Epithelial cell of prostate (primary cell): ENCODE measurements at regions not wholly inside any gene's neighbourhood (a gene's known extent, or its start where the extent isn't known, plus 50 kb on each side); places are given as distances from the start of the nearest gene placed in this dataset.
A peak's percentile ranks its signal among the peaks of the same experiment; 100 is the strongest.

Source experiments
- DNase-seq: peaks from one replicate; pipeline ENCODE4 v3.0.0-alpha.2; 2011; ENCODE audit warnings: low read depth, low spot score
- H3K27ac ChIP-seq: fragments of 450-650 bp; 2 replicates; pipeline ENCODE4 v1.5.1; 2017; ENCODE audit warnings: mild to moderate bottlenecking

- H3K27ac ChIP-seq, result no peak overlapping the region
- DNase-seq, result no peak
Measured at GRCh38 chr13:85615031-85615430, 184.2 kb downstream of the SLITRK6 start.

GRCh38 chr13:85610024-85610423 lies 189.2 kb downstream of the SLITRK6 start:
- H3K27ac ChIP-seq, result no peak overlapping the region
- DNase-seq, result no peak

GRCh38 chr13:85608255-85608829 lies 190.9 kb downstream of the SLITRK6 start:
- DNase-seq, result no peak
- H3K27ac ChIP-seq, result no peak overlapping the region

- no peak overlapping the region for H3K27ac ChIP-seq
- no peak for DNase-seq
Measured at GRCh38 chr13:85603735-85604134, 195.5 kb downstream of the SLITRK6 start.

- DNase-seq, result no peak
- H3K27ac ChIP-seq, result no peak overlapping the region
Measured at GRCh38 chr13:85601526-85601925, 197.7 kb downstream of the SLITRK6 start.

GRCh38 chr13:85597790-85598500 lies 201.3 kb downstream of the SLITRK6 start:
- peak overlapping the region; percentile 68 for H3K27ac ChIP-seq
- DNase-seq, result peak; percentile 52

- no peak for DNase-seq
- H3K27ac ChIP-seq, result no peak overlapping the region
Measured at GRCh38 chr13:85592211-85592610, 207.0 kb downstream of the SLITRK6 start.

GRCh38 chr13:85590231-85590931 lies 208.8 kb downstream of the SLITRK6 start:
- DNase-seq, result no peak
- peak overlapping the region; percentile 12 for H3K27ac ChIP-seq

GRCh38 chr13:85589021-85589420 lies 210.2 kb downstream of the SLITRK6 start:
- no peak for DNase-seq
- H3K27ac ChIP-seq, result no peak overlapping the region

GRCh38 chr13:85588359-85588758 lies 210.9 kb downstream of the SLITRK6 start:
- no peak overlapping the region for H3K27ac ChIP-seq
- DNase-seq, result no peak

- H3K27ac ChIP-seq, result peak overlapping the region; percentile 93
- no peak for DNase-seq
Measured at GRCh38 chr13:85586856-85587255, 212.4 kb downstream of the SLITRK6 start.

GRCh38 chr13:85586422-85586831 lies 212.8 kb downstream of the SLITRK6 start:
- H3K27ac ChIP-seq, result peak overlapping the region; percentile 93
- peak; percentile 97 for DNase-seq

GRCh38 chr13:85582890-85583289 lies 216.3 kb downstream of the SLITRK6 start:
- peak overlapping the region; percentile 82 for H3K27ac ChIP-seq
- peak; percentile 85 for DNase-seq

GRCh38 chr13:85575110-85575509 lies 224.1 kb downstream of the SLITRK6 start:
- DNase-seq, result no peak
- H3K27ac ChIP-seq, result no peak overlapping the region

- H3K27ac ChIP-seq, result no peak overlapping the region
Measured at GRCh38 chr13:85567909-85568308, 231.3 kb downstream of the SLITRK6 start.

GRCh38 chr13:85565652-85566051 lies 233.6 kb downstream of the SLITRK6 start:
- DNase-seq, result no peak
- no peak overlapping the region for H3K27ac ChIP-seq

More at GRCh38 chr13:85567909-85568308, 231.3 kb downstream of the SLITRK6 start:
- DNase-seq, result no peak

- no peak overlapping the region for H3K27ac ChIP-seq
- DNase-seq, result no peak
Measured at GRCh38 chr13:85564598-85564997, 234.6 kb downstream of the SLITRK6 start.

- no peak for DNase-seq
- no peak overlapping the region for H3K27ac ChIP-seq
Measured at GRCh38 chr13:85562282-85562681, 236.9 kb downstream of the SLITRK6 start.

- no peak overlapping the region for H3K27ac ChIP-seq
- DNase-seq, result no peak
Measured at GRCh38 chr13:85557691-85558467, 241.3 kb downstream of the SLITRK6 start.

- H3K27ac ChIP-seq, result no peak overlapping the region
- no peak for DNase-seq
Measured at GRCh38 chr13:85551012-85551411, 248.2 kb downstream of the SLITRK6 start.

GRCh38 chr13:85549819-85550218 lies 249.4 kb downstream of the SLITRK6 start:
- H3K27ac ChIP-seq, result no peak overlapping the region
- no peak for DNase-seq
